T follicular helper cell (primary cell): ENCODE measurements at regions not wholly inside any gene's neighbourhood (a gene's known extent, or its start where the extent isn't known, plus 50 kb on each side); places are given as distances from the start of the nearest gene placed in this dataset.
"Not testable (repeated sequence)": the region's sequence is repeated elsewhere in the genome, so short reads cannot be mapped to it uniquely, and the experiment has no call there.

Experiments
- DNase-seq: peaks from one replicate; pipeline ENCODE4 v3.0.0-alpha.2; 2020; ENCODE audit warnings: low read depth

GRCh38 chr1:204782118-204782700 is 88.5 kb upstream of the NFASC start:
- no peak for DNase-seq

GRCh38 chr1:204785023-204785422 is 85.6 kb upstream of the NFASC start:
- not testable (repeated sequence) for DNase-seq

- no peak for DNase-seq
Measured at GRCh38 chr1:204788470-204788869, 82.2 kb upstream of the NFASC start.

- peak; percentile 70 for DNase-seq
Measured at GRCh38 chr1:204791453-204792353, 79.0 kb upstream of the NFASC start.

GRCh38 chr1:204792354-204792692 is 78.3 kb upstream of the NFASC start:
- DNase-seq = no peak

GRCh38 chr1:204793259-204793914 is 77.3 kb upstream of the NFASC start:
- DNase-seq = no peak

- DNase-seq = not testable (repeated sequence)
Measured at GRCh38 chr1:204796886-204797285, 73.8 kb upstream of the NFASC start.

- DNase-seq = no peak
Measured at GRCh38 chr1:204797401-204797800, 73.3 kb upstream of the NFASC start.

GRCh38 chr1:204799630-204800029 is 71.0 kb upstream of the NFASC start:
- DNase-seq = no peak

GRCh38 chr1:204801211-204801610 is 69.5 kb upstream of the NFASC start:
- DNase-seq = no peak

GRCh38 chr1:204802401-204803175 is 68.1 kb upstream of the NFASC start:
- DNase-seq = no peak

- no peak for DNase-seq
Measured at GRCh38 chr1:204803607-204804006, 67.1 kb upstream of the NFASC start.

GRCh38 chr1:204806943-204807687 is 63.5 kb upstream of the NFASC start:
- peak; percentile 74 for DNase-seq

- DNase-seq = no peak
Measured at GRCh38 chr1:204809488-204809887, 61.2 kb upstream of the NFASC start.

- no peak for DNase-seq
Measured at GRCh38 chr1:204812842-204813241, 57.8 kb upstream of the NFASC start.

GRCh38 chr1:204813522-204813921 is 57.1 kb upstream of the NFASC start:
- DNase-seq = no peak

- no peak for DNase-seq
Measured at GRCh38 chr1:204814166-204814884, 56.3 kb upstream of the NFASC start.

- DNase-seq = no peak
Measured at GRCh38 chr1:204817341-204817740, 53.3 kb upstream of the NFASC start.

- DNase-seq = no peak
Measured at GRCh38 chr1:204818998-204819397, 51.7 kb upstream of the NFASC start.

- DNase-seq = no peak
Measured at GRCh38 chr1:204819495-204819894, 51.2 kb upstream of the NFASC start.
